Keratinocyte (primary cell): ENCODE measurements at regions not wholly inside any gene's neighbourhood (a gene's known extent, or its start where the extent isn't known, plus 50 kb on each side); places are given as distances from the start of the nearest gene placed in this dataset.

Experiments
- CTCF ChIP-seq, 3 experiments: IDR thresholded peaks in 1 of 3; conservative IDR thresholded peaks in 1 of 3; optimal IDR thresholded peaks in 1 of 3; 2 replicates in 2 of 3; 3 replicates in 1 of 3; pipeline versions ENCODE3 to v1.5.1; 2011; ENCODE audit warnings: low read length in 3 of 3, mild to moderate bottlenecking in 3 of 3, moderate library complexity in 2 of 3, control low read depth in 1 of 3, inconsistent platforms in 1 of 3; ENCODE audit not compliant: insufficient read depth in 2 of 3; ENCODE audit errors: extremely low read depth in 1 of 3
- EZH2 ChIP-seq: IDR thresholded peaks from one replicate; pipeline ENCODE4 v1.6.1; 2012; ENCODE audit warnings: inconsistent platforms, mild to moderate bottlenecking, low read length, moderate library complexity

GRCh38 chr18:24561369-24561965, 101.0 kb downstream of the HRH4 start:
- no peak for TF ChIP-seq CTCF (optimal IDR thresholded peaks at IDR 0.05 in 1 of 3, IDR thresholded peaks at IDR 0.05 in 1 of 3, conservative IDR thresholded peaks at IDR 0.05 in 1 of 3; ENCODE audit: extremely low read depth in 1 of 3, insufficient read depth in 2 of 3, low read length in 3 of 3)
- no peak for TF ChIP-seq EZH2
